HG03457 (cell line): ENCODE measurements at regions not wholly inside any gene's neighbourhood (a gene's known extent, or its start where the extent isn't known, plus 50 kb on each side); places are given as distances from the start of the nearest gene placed in this dataset.

Source experiments
- ATAC-seq: cut with Tn5 transposase; IDR thresholded peaks from one replicate; pipeline ENCODE4 v1.9.1; 2021; ENCODE audit warnings: moderate number of reproducible peaks; ENCODE audit not compliant: unreplicated experiment

- ATAC-seq = no peak
Measured at GRCh38 chr10:61100887-61101286, 156.9 kb upstream of the RHOBTB1 start.

- ATAC-seq = no peak
Measured at GRCh38 chr10:61099756-61100155, 155.8 kb upstream of the RHOBTB1 start.

GRCh38 chr10:61098966-61099365 lies 155.0 kb upstream of the RHOBTB1 start:
- ATAC-seq = no peak

GRCh38 chr10:61097026-61097425 lies 153.0 kb upstream of the RHOBTB1 start:
- ATAC-seq = no peak

- no peak for ATAC-seq
Measured at GRCh38 chr10:61096056-61096455, 152.1 kb upstream of the RHOBTB1 start.

GRCh38 chr10:61091531-61091930 lies 147.5 kb upstream of the RHOBTB1 start:
- ATAC-seq = no peak

GRCh38 chr10:61089251-61089650 lies 145.3 kb upstream of the RHOBTB1 start:
- no peak for ATAC-seq

GRCh38 chr10:61084493-61084892 lies 140.5 kb upstream of the RHOBTB1 start:
- no peak for ATAC-seq

GRCh38 chr10:61081301-61081700 lies 137.3 kb upstream of the RHOBTB1 start:
- no peak for ATAC-seq

GRCh38 chr10:61078542-61079275 lies 134.7 kb upstream of the RHOBTB1 start:
- no peak for ATAC-seq

GRCh38 chr10:61076572-61077114 lies 132.7 kb upstream of the RHOBTB1 start:
- no peak for ATAC-seq

GRCh38 chr10:61073391-61073790 lies 129.4 kb upstream of the RHOBTB1 start:
- no peak for ATAC-seq

- no peak for ATAC-seq
Measured at GRCh38 chr10:61071580-61071979, 127.6 kb upstream of the RHOBTB1 start.

- ATAC-seq = no peak
Measured at GRCh38 chr10:61068471-61068870, 124.5 kb upstream of the RHOBTB1 start.

- ATAC-seq = no peak
Measured at GRCh38 chr10:61067671-61068336, 123.8 kb upstream of the RHOBTB1 start.

- ATAC-seq = no peak
Measured at GRCh38 chr10:61066661-61067344, 122.8 kb upstream of the RHOBTB1 start.

GRCh38 chr10:61065051-61065450 lies 121.1 kb upstream of the RHOBTB1 start:
- no peak for ATAC-seq

- no peak for ATAC-seq
Measured at GRCh38 chr10:61064356-61064755, 120.4 kb upstream of the RHOBTB1 start.

GRCh38 chr10:61063901-61064300 lies 119.9 kb upstream of the RHOBTB1 start:
- no peak for ATAC-seq

- ATAC-seq = no peak
Measured at GRCh38 chr10:61063034-61063433, 119.0 kb upstream of the RHOBTB1 start.

GRCh38 chr10:61061923-61062504 lies 118.0 kb upstream of the RHOBTB1 start:
- ATAC-seq = no peak
